ENCODE measurements at regions not wholly inside any gene's neighbourhood (a gene's known extent, or its start where the extent isn't known, plus 50 kb on each side); places are given as distances from the start of the nearest gene placed in this dataset.

DNA sequence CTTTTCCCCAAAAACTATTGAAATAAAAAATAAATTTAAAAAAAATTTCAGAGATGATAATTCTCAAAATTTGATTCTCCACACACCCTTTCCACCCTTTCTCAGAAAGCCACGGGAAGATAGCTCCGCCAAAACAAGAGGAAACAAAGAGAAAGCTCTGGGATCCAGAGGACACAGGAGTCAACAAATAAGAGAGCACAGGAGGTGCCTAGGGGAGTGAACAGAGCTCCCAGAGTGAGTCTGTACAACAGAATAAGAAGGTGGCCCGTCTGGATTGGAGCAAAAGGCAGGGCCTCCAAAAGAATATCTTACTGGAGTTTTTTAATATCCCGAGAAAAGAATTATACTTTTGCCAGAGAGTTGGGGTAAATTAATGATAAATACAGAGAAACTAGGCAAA lies 96.3 kb upstream of the DRD2 start:
- Histone ChIP-seq H3K9ac (ENCODE audit: control insufficient read depth, extremely low read depth, insufficient read depth, low read length) (no peak overlapping the region), H2AFZ (ENCODE audit: control insufficient read depth, low read length) (no peak overlapping the region), H3K36me3 (ENCODE audit: control insufficient read depth in 2 of 2, extremely low read depth in 1 of 2, insufficient read depth in 2 of 2, low read length in 2 of 2) (no peaks in the 10 kb centered on the region), H3K79me2 (ENCODE audit: control insufficient read depth, insufficient read depth, low read length) (no peaks in the 10 kb centered on the region), H3K4me2 (ENCODE audit: control insufficient read depth, extremely low read depth, insufficient read depth, low read depth, low read length) (no peak overlapping the region), H3K4me1 (ENCODE audit: control insufficient read depth, extremely low read depth, insufficient read depth, low read length) (no peaks in the 10 kb centered on the region), H3K27me3 (ENCODE audit: control insufficient read depth, extremely low read depth, insufficient read depth, low read length) (no peaks in the 10 kb centered on the region), H4K20me1 (ENCODE audit: control insufficient read depth, extremely low read depth, insufficient read depth, low read length) (no peaks in the 10 kb centered on the region), H3K9me3 (ENCODE audit: control insufficient read depth, low read depth, low read length) (no peaks in the 10 kb centered on the region), H3K27ac (ENCODE audit: control insufficient read depth, insufficient read depth, low read length) (no peak overlapping the region), H3K4me3 (ENCODE audit: control insufficient read depth in 2 of 3, extremely low read depth in 1 of 3, insufficient read depth in 2 of 3, low read depth in 1 of 3, low read length in 3 of 3) (no peak overlapping the region), H3K9me1 (ENCODE audit: control insufficient read depth, extremely low read depth, insufficient read depth, low read length) (no peaks in the 10 kb centered on the region)
- DNase-seq (ENCODE audit: low read depth, low spot score) (no peak), FAIRE-seq (no peak)
- dilution Hi-C loops (cut with MboI; ENCODE audit: extremely low pct_ligation_motif_present, low sequenced_read_pairs), result no loop called here
- no peak for TF ChIP-seq EZH2 (IDR thresholded peaks at IDR 0.05; ENCODE audit: low read length)
- TF ChIP-seq, protein P1, sequence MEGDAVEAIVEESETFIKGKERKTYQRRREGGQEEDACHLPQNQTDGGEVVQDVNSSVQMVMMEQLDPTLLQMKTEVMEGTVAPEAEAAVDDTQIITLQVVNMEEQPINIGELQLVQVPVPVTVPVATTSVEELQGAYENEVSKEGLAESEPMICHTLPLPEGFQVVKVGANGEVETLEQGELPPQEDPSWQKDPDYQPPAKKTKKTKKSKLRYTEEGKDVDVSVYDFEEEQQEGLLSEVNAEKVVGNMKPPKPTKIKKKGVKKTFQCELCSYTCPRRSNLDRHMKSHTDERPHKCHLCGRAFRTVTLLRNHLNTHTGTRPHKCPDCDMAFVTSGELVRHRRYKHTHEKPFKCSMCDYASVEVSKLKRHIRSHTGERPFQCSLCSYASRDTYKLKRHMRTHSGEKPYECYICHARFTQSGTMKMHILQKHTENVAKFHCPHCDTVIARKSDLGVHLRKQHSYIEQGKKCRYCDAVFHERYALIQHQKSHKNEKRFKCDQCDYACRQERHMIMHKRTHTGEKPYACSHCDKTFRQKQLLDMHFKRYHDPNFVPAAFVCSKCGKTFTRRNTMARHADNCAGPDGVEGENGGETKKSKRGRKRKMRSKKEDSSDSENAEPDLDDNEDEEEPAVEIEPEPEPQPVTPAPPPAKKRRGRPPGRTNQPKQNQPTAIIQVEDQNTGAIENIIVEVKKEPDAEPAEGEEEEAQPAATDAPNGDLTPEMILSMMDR (optimal IDR thresholded peaks at IDR 0.05 in 1 of 3, IDR thresholded peaks at IDR 0.05 in 1 of 3, conservative IDR thresholded peaks at IDR 0.05 in 1 of 3; ENCODE audit: extremely low read depth in 1 of 3, insufficient read depth in 2 of 3, low read length in 3 of 3), result no peak

DNA sequence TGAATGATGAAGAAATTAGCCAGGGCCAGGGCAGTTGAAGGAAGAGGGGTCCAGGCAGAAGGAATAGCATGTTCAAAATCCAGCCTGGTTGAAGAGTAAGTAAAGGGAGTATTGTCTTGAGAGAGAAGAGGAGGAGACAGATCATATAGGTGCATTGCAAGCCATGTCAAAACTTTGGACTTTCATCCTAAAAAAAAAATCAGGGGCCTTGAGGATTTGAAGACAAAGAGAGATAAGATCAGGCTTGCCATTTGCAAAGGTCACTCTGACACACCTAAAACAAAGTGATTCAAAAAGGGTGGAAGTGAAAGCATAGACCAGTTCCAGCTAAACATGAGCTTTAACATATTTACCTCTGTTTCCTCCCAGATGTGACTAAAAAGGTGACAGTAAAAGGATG lies 95.7 kb upstream of the DRD2 start:
- Histone ChIP-seq H3K79me2 (ENCODE audit: control insufficient read depth, insufficient read depth, low read length) (no peaks in the 10 kb centered on the region), H3K9me1 (ENCODE audit: control insufficient read depth, extremely low read depth, insufficient read depth, low read length) (no peaks in the 10 kb centered on the region), H3K36me3 (ENCODE audit: control insufficient read depth in 2 of 2, extremely low read depth in 1 of 2, insufficient read depth in 2 of 2, low read length in 2 of 2) (no peaks in the 10 kb centered on the region), H4K20me1 (ENCODE audit: control insufficient read depth, extremely low read depth, insufficient read depth, low read length) (no peaks in the 10 kb centered on the region), H3K9me3 (ENCODE audit: control insufficient read depth, low read depth, low read length) (no peaks in the 10 kb centered on the region), H3K4me2 (ENCODE audit: control insufficient read depth, extremely low read depth, insufficient read depth, low read depth, low read length) (no peak overlapping the region), H3K4me3 (ENCODE audit: control insufficient read depth in 2 of 3, extremely low read depth in 1 of 3, insufficient read depth in 2 of 3, low read depth in 1 of 3, low read length in 3 of 3) (no peak overlapping the region), H3K27ac (ENCODE audit: control insufficient read depth, insufficient read depth, low read length) (no peak overlapping the region), H3K27me3 (ENCODE audit: control insufficient read depth, extremely low read depth, insufficient read depth, low read length) (no peaks in the 10 kb centered on the region), H2AFZ (ENCODE audit: control insufficient read depth, low read length) (no peak overlapping the region), H3K9ac (ENCODE audit: control insufficient read depth, extremely low read depth, insufficient read depth, low read length) (no peak overlapping the region), H3K4me1 (ENCODE audit: control insufficient read depth, extremely low read depth, insufficient read depth, low read length) (no peaks in the 10 kb centered on the region)
- DNase-seq (ENCODE audit: low read depth, low spot score), result no peak
- TF ChIP-seq, protein P1 (optimal IDR thresholded peaks at IDR 0.05 in 1 of 3, IDR thresholded peaks at IDR 0.05 in 1 of 3, conservative IDR thresholded peaks at IDR 0.05 in 1 of 3; ENCODE audit: extremely low read depth in 1 of 3, insufficient read depth in 2 of 3, low read length in 3 of 3), result no peak
- TF ChIP-seq EZH2 (IDR thresholded peaks at IDR 0.05; ENCODE audit: low read length), result no peak
- no peak for FAIRE-seq
- dilution Hi-C loops (cut with MboI; ENCODE audit: extremely low pct_ligation_motif_present, low sequenced_read_pairs), result no loop called here
